Endodermal cell (in vitro differentiated cells): ENCODE measurements at regions not wholly inside any gene's neighbourhood (a gene's known extent, or its start where the extent isn't known, plus 50 kb on each side); places are given as distances from the start of the nearest gene placed in this dataset.

ENCODE experiments used
- DNase-seq: peaks from one replicate; pipeline ENCODE4 v3.0.0-alpha.2; 2017
- H3K27ac ChIP-seq: 2 replicates; pipeline ENCODE4 v1.5.1; 2013; ENCODE audit warnings: mild to moderate bottlenecking, low read depth, low read length, moderate library complexity
- H3K27me3 ChIP-seq: 2 replicates; pipeline ENCODE4 v1.6.1; 2013; ENCODE audit warnings: mild to moderate bottlenecking, low read length, moderate library complexity; ENCODE audit not compliant: insufficient read depth, control insufficient read depth, poor library complexity, severe bottlenecking
- H3K36me3 ChIP-seq: 2 replicates; pipeline ENCODE4 v1.7.0; 2013; ENCODE audit warnings: mild to moderate bottlenecking, low read length, moderate library complexity; ENCODE audit not compliant: control insufficient read depth, insufficient read depth
- H3K4me1 ChIP-seq: one replicate; pipeline ENCODE4 v1.7.0; 2013; ENCODE audit warnings: low read length; ENCODE audit not compliant: control insufficient read depth, insufficient read depth
- H3K4me3 ChIP-seq: 2 replicates; pipeline ENCODE4 v1.5.1; 2013; ENCODE audit warnings: mild to moderate bottlenecking, low read length, moderate library complexity
- H3K9ac ChIP-seq: 2 replicates; pipeline ENCODE4 v1.6.1; 2013; ENCODE audit warnings: mild to moderate bottlenecking, low read length, moderate library complexity; ENCODE audit not compliant: poor library complexity, severe bottlenecking; ENCODE audit errors: extremely low read depth
- H3K9me3 ChIP-seq: 2 replicates; pipeline ENCODE4 v1.6.1; 2013; ENCODE audit warnings: mild to moderate bottlenecking, low read length, moderate library complexity; ENCODE audit not compliant: control insufficient read depth
- H3K27ac Mint-ChIP-seq: 2 replicates; pipeline ENCODE4 v1.8.0; 2020; ENCODE audit warnings: mixed read lengths
- H3K27me3 Mint-ChIP-seq: 2 replicates; pipeline ENCODE4 v1.8.0; 2021; ENCODE audit warnings: mild to moderate bottlenecking, mixed read lengths; ENCODE audit not compliant: insufficient read depth
- H3K36me3 Mint-ChIP-seq: 2 replicates; pipeline ENCODE4 v1.8.0; 2020; ENCODE audit warnings: low read depth, mixed read lengths
- H3K4me1 Mint-ChIP-seq: 2 replicates; pipeline ENCODE4 v1.8.0; 2020; ENCODE audit warnings: mixed read lengths
- H3K4me3 Mint-ChIP-seq: 2 replicates; pipeline ENCODE4 v1.8.0; 2020; ENCODE audit warnings: mild to moderate bottlenecking, moderate library complexity, mixed read lengths
- H3K9me3 Mint-ChIP-seq: 2 replicates; pipeline ENCODE4 v1.8.0; 2020; ENCODE audit warnings: mild to moderate bottlenecking, mixed read lengths
- CTCF ChIP-seq: fragments of 200-600 bp; sonication (generic); conservative IDR thresholded peaks from 2 replicates; pipeline ENCODE4 v1.5.0; 2021; ENCODE audit warnings: antibody characterized with exemption, mild to moderate bottlenecking
- WGBS, 2 experiments: methylation state at CpG; one replicate each; pipeline versions ENCODE4 v1.1.5 to v1.1.7; 2013; ENCODE audit warnings: missing lambda C conversion rate in 2 of 2, mixed read lengths in 1 of 2; ENCODE audit not compliant: insufficient coverage in 1 of 2, insufficient read length in 1 of 2; 5-methylcytosine and 5-hydroxymethylcytosine counted together

GRCh38 chrX:146477341-146477740 is 332.2 kb upstream of the CXorf51B start:
- Mint-ChIP-seq H3K27me3 (no peaks in the 10 kb centered on the region), H3K4me1 (no peaks in the 10 kb centered on the region), H3K4me3 (no peak overlapping the region), H3K36me3 (no peaks in the 10 kb centered on the region), H3K9me3 (peaks cover 42% of the 10 kb centered on the region), H3K27ac (no peak overlapping the region)
- no peak overlapping the region for H3K9ac ChIP-seq
- no peak for DNase-seq
- no peaks in the 10 kb centered on the region for H3K4me1 ChIP-seq
- WGBS, 2 experiments: 88% methylated on average over 6 of the region's 10 CpGs; no CpG with 5 or more reads in 1 of the 2 experiments
- no peaks in the 10 kb centered on the region for H3K27me3 ChIP-seq
- H3K27ac ChIP-seq: no peak overlapping the region
- peaks cover 29% of the 10 kb centered on the region for H3K9me3 ChIP-seq
- H3K4me3 ChIP-seq: no peak overlapping the region
- no peaks in the 10 kb centered on the region for H3K36me3 ChIP-seq
- TF ChIP-seq CTCF: no peak

- Mint-ChIP-seq H3K27me3 (no peaks in the 10 kb centered on the region), H3K4me1 (no peaks in the 10 kb centered on the region), H3K9me3 (peaks cover 40% of the 10 kb centered on the region), H3K27ac (no peak overlapping the region), H3K36me3 (no peaks in the 10 kb centered on the region), H3K4me3 (no peak overlapping the region)
- no peak overlapping the region for H3K27ac ChIP-seq
- DNase-seq: peak; percentile 46
- peaks cover 15% of the 10 kb centered on the region for H3K9me3 ChIP-seq
- no peaks in the 10 kb centered on the region for H3K4me1 ChIP-seq
- no peak overlapping the region for H3K4me3 ChIP-seq
- no peaks in the 10 kb centered on the region for H3K27me3 ChIP-seq
- H3K36me3 ChIP-seq: no peaks in the 10 kb centered on the region
- no peak overlapping the region for H3K9ac ChIP-seq
- WGBS, 2 experiments: 71 to 88% methylated on average over 1 to 5 of the region's 5 CpGs
- peak; percentile 24 for TF ChIP-seq CTCF
Observed at GRCh38 chrX:146481735-146482134, 327.8 kb upstream of the CXorf51B start.
